HEK293 (cell line): ENCODE measurements at regions not wholly inside any gene's neighbourhood (a gene's known extent, or its start where the extent isn't known, plus 50 kb on each side); places are given as distances from the start of the nearest gene placed in this dataset.

ENCODE experiments used
- CTCF ChIA-PET: fragments of 350-600 bp; formaldehyde crosslinking; extraction: SDS; loops from one replicate; lab custom pipeline; 2021; ENCODE audit warnings: antibody characterized with exemption; lab: Yijun Ruan, JAX
- POLR2A ChIA-PET: fragments of 300-600 bp; formaldehyde crosslinking; extraction: SDS; loops from one replicate; lab custom pipeline; 2020; ENCODE audit warnings: antibody characterized with exemption, inconsistent platforms; lab: Yijun Ruan, JAX
- H3K27ac ChIP-seq: fragments of 200-500 bp; sonication (Bioruptor generic); 2 replicates; pipeline ENCODE4 v1.5.1; 2014; ENCODE audit warnings: low read depth, low read length, control low read depth, inconsistent platforms; ENCODE audit errors: extremely low read depth
- H3K36me3 ChIP-seq, 2 experiments: fragments of 200-500 bp in 1 of 2; sonication (Bioruptor generic) in 1 of 2; 1 replicate in 1 of 2; 2 replicates in 1 of 2; pipeline ENCODE4 v1.5.1; 2014 to 2017; ENCODE audit warnings: inconsistent platforms in 2 of 2, low read length in 2 of 2; ENCODE audit not compliant: control insufficient read depth in 2 of 2, insufficient read depth in 1 of 2
- H3K4me1 ChIP-seq: fragments of 200-500 bp; sonication (Bioruptor generic); 2 replicates; pipeline ENCODE4 v1.5.1; 2014; ENCODE audit warnings: mild to moderate bottlenecking, low read length, inconsistent platforms; ENCODE audit not compliant: control insufficient read depth, insufficient read depth
- H3K4me3 ChIP-seq: 2 replicates; pipeline ENCODE4 v1.5.1; 2011; ENCODE audit warnings: low read depth, mild to moderate bottlenecking, control low read depth, low read length, moderate library complexity
- H3K9me3 ChIP-seq: fragments of 200-500 bp; sonication (Bioruptor generic); 2 replicates; pipeline ENCODE4 v1.5.1; 2014; ENCODE audit warnings: low read depth, low read length, inconsistent platforms; ENCODE audit not compliant: control insufficient read depth, insufficient read depth
- KLF10 ChIP-seq: fragments of 450-650 bp; IDR thresholded peaks from 2 replicates; pipeline ENCODE4 v1.5.1; 2018; ENCODE audit warnings: missing biosample characterization, mild to moderate bottlenecking, missing genetic modification characterization
- OVOL3 ChIP-seq: fragments of 450-650 bp; formaldehyde crosslinking; IDR thresholded peaks from 2 replicates; pipeline ENCODE4 v1.5.1; 2016; ENCODE audit warnings: missing biosample characterization, missing genetic modification characterization
- SETDB1 ChIP-seq: IDR thresholded peaks from one replicate; pipeline ENCODE4 v1.6.1; 2017; ENCODE audit warnings: mild to moderate bottlenecking, low read length, moderate library complexity, mixed read lengths; ENCODE audit not compliant: insufficient read length
- TCF7L2 ChIP-seq: IDR thresholded peaks from 2 replicates; pipeline ENCODE4 v1.6.1; 2011; ENCODE audit warnings: low read depth, mild to moderate bottlenecking, inconsistent platforms, low read length, moderate library complexity, borderline replicate concordance
- YY1 ChIP-seq: fragments of 450-650 bp; formaldehyde crosslinking; IDR thresholded peaks from 2 replicates; pipeline ENCODE4 v1.5.1; 2018; ENCODE audit warnings: missing biosample characterization, missing genetic modification characterization
- ZBTB17 ChIP-seq: fragments of 450-650 bp; formaldehyde crosslinking; IDR thresholded peaks from 2 replicates; pipeline ENCODE4 v1.5.1; 2016; ENCODE audit warnings: missing biosample characterization, missing genetic modification characterization
- ZFP37 ChIP-seq: fragments of 450-650 bp; formaldehyde crosslinking; IDR thresholded peaks from 2 replicates; pipeline ENCODE4 v1.5.1; 2016; ENCODE audit warnings: missing biosample characterization, missing genetic modification characterization
- ZFP69B ChIP-seq: fragments of 450-650 bp; formaldehyde crosslinking; IDR thresholded peaks from 2 replicates; pipeline ENCODE4 v1.5.1; 2016; ENCODE audit warnings: missing biosample characterization, missing genetic modification characterization
- ZIC2 ChIP-seq: fragments of 450-650 bp; formaldehyde crosslinking; IDR thresholded peaks from 2 replicates; pipeline ENCODE4 v1.5.1; 2016; ENCODE audit warnings: missing biosample characterization, missing genetic modification characterization
- ZNF112 ChIP-seq: fragments of 450-650 bp; formaldehyde crosslinking; IDR thresholded peaks from 2 replicates; pipeline ENCODE4 v1.5.0; 2017; ENCODE audit warnings: missing biosample characterization, missing genetic modification characterization
- ZNF202 ChIP-seq: fragments of 450-650 bp; formaldehyde crosslinking; IDR thresholded peaks from 2 replicates; pipeline ENCODE4 v1.5.1; 2016; ENCODE audit warnings: missing biosample characterization, missing genetic modification characterization, borderline replicate concordance
- ZNF214 ChIP-seq: fragments of 450-650 bp; formaldehyde crosslinking; IDR thresholded peaks from 2 replicates; pipeline ENCODE4 v1.5.1; 2017; ENCODE audit warnings: missing biosample characterization, mild to moderate bottlenecking, missing genetic modification characterization, borderline replicate concordance
- ZNF24 ChIP-seq: fragments of 450-650 bp; formaldehyde crosslinking; IDR thresholded peaks from 2 replicates; pipeline ENCODE4 v1.5.1; 2016; ENCODE audit warnings: missing biosample characterization, missing genetic modification characterization
- ZNF311 ChIP-seq: fragments of 450-650 bp; formaldehyde crosslinking; IDR thresholded peaks from 2 replicates; pipeline ENCODE4 v1.5.1; 2017; ENCODE audit warnings: missing biosample characterization, missing genetic modification characterization, borderline replicate concordance
- ZNF555 ChIP-seq: fragments of 450-650 bp; formaldehyde crosslinking; conservative IDR thresholded peaks from 2 replicates; pipeline ENCODE4 v1.5.1; 2017; ENCODE audit warnings: missing biosample characterization, mild to moderate bottlenecking, missing genetic modification characterization, inconsistent platforms
- ZNF624 ChIP-seq: fragments of 450-650 bp; formaldehyde crosslinking; IDR thresholded peaks from 2 replicates; pipeline ENCODE4 v1.5.1; 2017; ENCODE audit warnings: missing biosample characterization, missing genetic modification characterization
- ZNF626 ChIP-seq: fragments of 450-650 bp; sonication (Bioruptor Pico); formaldehyde crosslinking; IDR thresholded peaks from 2 replicates; pipeline ENCODE4 v1.5.1; 2018; ENCODE audit warnings: missing biosample characterization, missing genetic modification characterization, inconsistent platforms
- ZNF76 ChIP-seq: fragments of 450-650 bp; formaldehyde crosslinking; IDR thresholded peaks from 2 replicates; pipeline ENCODE4; 2016; ENCODE audit warnings: low read depth, missing biosample characterization, missing genetic modification characterization, borderline replicate concordance
- ZNF777 ChIP-seq: fragments of 450-650 bp; formaldehyde crosslinking; IDR thresholded peaks from 2 replicates; pipeline ENCODE4 v1.5.1; 2017; ENCODE audit warnings: missing biosample characterization, missing genetic modification characterization, borderline replicate concordance
- ZNF791 ChIP-seq: fragments of 450-650 bp; formaldehyde crosslinking; IDR thresholded peaks from 2 replicates; pipeline ENCODE4 v1.5.1; 2016; ENCODE audit warnings: missing biosample characterization, missing genetic modification characterization
- TF ChIP-seq, protein P1 (sequence below): fragments of 450-650 bp; formaldehyde crosslinking; IDR thresholded peaks from 2 replicates; pipeline ENCODE4 v1.5.1; 2016; ENCODE audit warnings: missing biosample characterization, missing genetic modification characterization
- TF ChIP-seq, protein P2 (sequence below): fragments of 450-650 bp; formaldehyde crosslinking; IDR thresholded peaks from 2 replicates; pipeline ENCODE4 v1.5.1; 2016; ENCODE audit warnings: missing biosample characterization, missing genetic modification characterization
- TF ChIP-seq, protein P3 (sequence below): fragments of 450-650 bp; formaldehyde crosslinking; IDR thresholded peaks from 2 replicates; pipeline ENCODE4 v1.5.1; 2016; ENCODE audit warnings: missing biosample characterization, missing genetic modification characterization
- TF ChIP-seq, protein P4 (sequence below): fragments of 450-650 bp; formaldehyde crosslinking; IDR thresholded peaks from 2 replicates; pipeline ENCODE4 v1.5.1; 2017; ENCODE audit warnings: missing biosample characterization, missing genetic modification characterization

DNA sequence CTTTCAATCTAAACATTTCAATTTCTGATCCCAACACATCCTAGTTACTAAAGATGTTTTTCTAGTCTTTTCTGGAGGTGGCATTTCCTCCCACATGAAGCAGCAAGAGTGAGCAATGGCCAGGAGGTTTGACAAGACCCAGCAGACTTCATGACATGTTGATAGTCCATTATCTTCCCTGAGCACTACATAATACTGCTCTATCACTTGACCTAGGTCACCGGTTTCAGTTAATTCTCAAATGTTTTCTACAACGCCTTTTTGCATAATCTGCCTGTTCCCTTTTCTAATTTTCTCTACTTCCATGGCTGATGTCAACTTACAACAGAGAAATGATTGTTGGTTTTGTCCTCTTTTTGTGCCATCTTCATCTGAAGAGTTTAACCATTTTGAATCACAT lies 62.0 kb upstream of the GPRIN3 start:
- Histone ChIP-seq H3K4me1 (no peaks in the 10 kb centered on the region), H3K9me3 (no peaks in the 10 kb centered on the region), H3K36me3 (no peaks in the 10 kb centered on the region), H3K4me3 (no peak overlapping the region), H3K27ac (no peak overlapping the region)
- ChIA-PET CTCF (no interaction called here), POLR2A (no interaction called here)
- TF ChIP-seq ZBTB17 (tag by site-specific recombination) (no peak), ZNF24 (no peak), ZNF202 (tag by site-specific recombination) (no peak), ZNF777 (tag by site-specific recombination) (no peak), OVOL3 (tag by site-specific recombination) (no peak), ZFP37 (tag by site-specific recombination) (no peak), ZFP69B (tag by site-specific recombination) (no peak), ZNF626 (tag by site-specific recombination) (no peak)

DNA sequence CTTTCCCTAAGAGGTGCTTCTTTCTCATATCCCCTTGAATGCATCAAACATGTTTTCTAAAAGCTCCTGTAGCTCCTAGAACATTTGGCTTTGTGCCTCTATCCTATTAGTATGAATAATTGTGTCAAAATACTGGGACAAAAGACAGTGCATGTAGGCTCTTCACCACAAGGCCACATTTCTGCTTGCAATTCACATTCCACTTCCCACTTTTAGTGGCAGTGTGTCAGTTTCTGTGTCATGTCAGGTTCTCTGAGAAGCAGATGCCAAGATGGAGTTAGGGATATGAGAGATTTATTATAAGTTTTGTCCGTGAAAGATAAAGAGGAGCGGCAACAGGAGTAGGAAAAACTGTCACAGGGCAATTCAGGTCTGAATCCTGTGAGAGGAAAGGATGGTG lies 61.3 kb upstream of the GPRIN3 start:
- ChIA-PET POLR2A (no interaction called here), CTCF (interaction anchor here (0.7 kb wide), 1 partner anchor 44 kb away, joined by 3 read pairs; no protein-coding TSS in a partner anchor)
- no peak for TF ChIP-seq ZNF624 (tag by site-specific recombination)
- TF ChIP-seq, protein P1, sequence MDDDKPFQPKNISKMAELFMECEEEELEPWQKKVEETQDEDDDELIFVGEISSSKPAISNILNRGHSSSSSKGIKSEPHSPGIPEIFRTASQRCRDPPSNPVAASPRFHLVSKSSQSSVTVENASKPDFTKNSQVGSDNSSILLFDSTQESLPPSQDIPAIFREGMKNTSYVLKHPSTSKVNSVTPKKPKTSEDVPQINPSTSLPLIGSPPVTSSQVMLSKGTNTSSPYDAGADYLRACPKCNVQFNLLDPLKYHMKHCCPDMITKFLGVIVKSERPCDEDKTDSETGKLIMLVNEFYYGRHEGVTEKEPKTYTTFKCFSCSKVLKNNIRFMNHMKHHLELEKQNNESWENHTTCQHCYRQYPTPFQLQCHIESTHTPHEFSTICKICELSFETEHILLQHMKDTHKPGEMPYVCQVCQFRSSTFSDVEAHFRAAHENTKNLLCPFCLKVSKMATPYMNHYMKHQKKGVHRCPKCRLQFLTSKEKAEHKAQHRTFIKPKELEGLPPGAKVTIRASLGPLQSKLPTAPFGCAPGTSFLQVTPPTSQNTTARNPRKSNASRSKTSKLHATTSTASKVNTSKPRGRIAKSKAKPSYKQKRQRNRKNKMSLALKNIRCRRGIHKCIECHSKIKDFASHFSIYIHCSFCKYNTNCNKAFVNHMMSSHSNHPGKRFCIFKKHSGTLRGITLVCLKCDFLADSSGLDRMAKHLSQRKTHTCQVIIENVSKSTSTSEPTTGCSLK, result no peak
- no peak for TF ChIP-seq ZIC2 (tag by site-specific recombination)
- no peak for TF ChIP-seq ZNF112 (tag by site-specific recombination)
- TF ChIP-seq, protein P2, sequence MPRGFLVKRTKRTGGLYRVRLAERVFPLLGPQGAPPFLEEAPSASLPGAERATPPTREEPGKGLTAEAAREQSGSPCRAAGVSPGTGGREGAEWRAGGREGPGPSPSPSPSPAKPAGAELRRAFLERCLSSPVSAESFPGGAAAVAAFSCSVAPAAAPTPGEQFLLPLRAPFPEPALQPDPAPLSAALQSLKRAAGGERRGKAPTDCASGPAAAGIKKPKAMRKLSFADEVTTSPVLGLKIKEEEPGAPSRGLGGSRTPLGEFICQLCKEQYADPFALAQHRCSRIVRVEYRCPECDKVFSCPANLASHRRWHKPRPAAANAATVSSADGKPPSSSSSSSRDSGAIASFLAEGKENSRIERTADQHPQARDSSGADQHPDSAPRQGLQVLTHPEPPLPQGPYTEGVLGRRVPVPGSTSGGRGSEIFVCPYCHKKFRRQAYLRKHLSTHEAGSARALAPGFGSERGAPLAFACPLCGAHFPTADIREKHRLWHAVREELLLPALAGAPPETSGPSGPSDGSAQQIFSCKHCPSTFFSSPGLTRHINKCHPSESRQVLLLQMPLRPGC (tag by site-specific recombination), result no peak
- no peak for TF ChIP-seq YY1 (tag by site-specific recombination)
- TF ChIP-seq ZNF555 (tag by site-specific recombination), result no peak
- TF ChIP-seq TCF7L2, result no peak
- TF ChIP-seq ZNF791 (tag by site-specific recombination), result no peak
- no peak for TF ChIP-seq SETDB1
- TF ChIP-seq ZFP37 (tag by site-specific recombination), result no peak
- TF ChIP-seq, protein P3, sequence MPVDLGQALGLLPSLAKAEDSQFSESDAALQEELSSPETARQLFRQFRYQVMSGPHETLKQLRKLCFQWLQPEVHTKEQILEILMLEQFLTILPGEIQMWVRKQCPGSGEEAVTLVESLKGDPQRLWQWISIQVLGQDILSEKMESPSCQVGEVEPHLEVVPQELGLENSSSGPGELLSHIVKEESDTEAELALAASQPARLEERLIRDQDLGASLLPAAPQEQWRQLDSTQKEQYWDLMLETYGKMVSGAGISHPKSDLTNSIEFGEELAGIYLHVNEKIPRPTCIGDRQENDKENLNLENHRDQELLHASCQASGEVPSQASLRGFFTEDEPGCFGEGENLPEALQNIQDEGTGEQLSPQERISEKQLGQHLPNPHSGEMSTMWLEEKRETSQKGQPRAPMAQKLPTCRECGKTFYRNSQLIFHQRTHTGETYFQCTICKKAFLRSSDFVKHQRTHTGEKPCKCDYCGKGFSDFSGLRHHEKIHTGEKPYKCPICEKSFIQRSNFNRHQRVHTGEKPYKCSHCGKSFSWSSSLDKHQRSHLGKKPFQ (tag by site-specific recombination), result no peak
- no peak for TF ChIP-seq ZNF311 (tag by site-specific recombination)
- TF ChIP-seq ZNF214 (tag by site-specific recombination), result no peak
- TF ChIP-seq ZNF76, result no peak
- TF ChIP-seq KLF10, result no peak
- TF ChIP-seq, protein P4, sequence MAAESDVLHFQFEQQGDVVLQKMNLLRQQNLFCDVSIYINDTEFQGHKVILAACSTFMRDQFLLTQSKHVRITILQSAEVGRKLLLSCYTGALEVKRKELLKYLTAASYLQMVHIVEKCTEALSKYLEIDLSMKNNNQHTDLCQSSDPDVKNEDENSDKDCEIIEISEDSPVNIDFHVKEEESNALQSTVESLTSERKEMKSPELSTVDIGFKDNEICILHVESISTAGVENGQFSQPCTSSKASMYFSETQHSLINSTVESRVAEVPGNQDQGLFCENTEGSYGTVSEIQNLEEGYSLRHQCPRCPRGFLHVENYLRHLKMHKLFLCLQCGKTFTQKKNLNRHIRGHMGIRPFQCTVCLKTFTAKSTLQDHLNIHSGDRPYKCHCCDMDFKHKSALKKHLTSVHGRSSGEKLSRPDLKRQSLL, result no peak
- H3K4me3 ChIP-seq, result no peak overlapping the region
- no peaks in the 10 kb centered on the region for H3K4me1 ChIP-seq
- no peaks in the 10 kb centered on the region for H3K9me3 ChIP-seq
- no peak overlapping the region for H3K27ac ChIP-seq
- no peaks in the 10 kb centered on the region for H3K36me3 ChIP-seq
